ENCODE measurements at regions not wholly inside any gene's neighbourhood (a gene's known extent, or its start where the extent isn't known, plus 50 kb on each side); places are given as distances from the start of the nearest gene placed in this dataset.

DNA sequence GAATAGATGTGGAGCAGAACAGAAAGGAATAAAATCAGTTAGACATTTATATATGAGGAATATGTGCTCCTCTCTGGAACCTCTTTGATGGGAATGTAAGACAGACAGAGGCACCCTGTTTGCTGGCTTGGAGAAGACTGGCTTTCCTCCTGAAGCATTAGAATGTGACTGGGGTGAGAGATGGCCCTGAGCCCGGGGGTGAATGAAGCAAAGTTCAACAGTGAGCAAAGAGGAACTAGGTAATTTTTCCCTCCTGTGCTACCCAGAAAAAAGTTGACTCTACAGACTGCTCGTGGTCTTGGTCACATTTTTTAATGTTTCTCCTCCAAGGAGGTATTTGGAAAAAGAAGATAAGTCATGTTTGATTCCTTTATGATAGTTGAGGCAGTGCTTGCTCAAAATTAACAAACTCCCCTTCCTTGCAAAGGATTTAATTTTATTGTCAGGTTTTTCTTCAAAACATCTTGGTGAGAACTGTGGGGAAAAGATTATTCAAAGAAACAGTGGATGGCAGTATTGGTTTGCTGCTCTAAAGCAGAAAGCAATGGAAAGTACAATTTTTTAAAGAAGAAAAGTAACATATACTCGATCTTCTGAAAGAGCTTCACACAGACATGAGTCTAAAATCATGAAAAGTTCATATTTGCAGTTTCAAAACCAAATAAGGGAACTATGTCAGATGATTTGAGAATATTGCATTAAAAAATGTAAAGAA is 370.4 kb upstream of the CDIN1 start:
- TF ChIP-seq RAD21 (IDR thresholded peaks at IDR 0.05; ENCODE audit: low read depth) = peak; percentile 24; the same call in 1 of the 2 replicates
- no peak for TF ChIP-seq POLR2AphosphoS5 (IDR thresholded peaks at IDR 0.05; ENCODE audit: low read depth, low read length)
- no peak for TF ChIP-seq EZH2 (IDR thresholded peaks at IDR 0.05)
- no peak for TF ChIP-seq CEBPB (IDR thresholded peaks at IDR 0.05; ENCODE audit: low read depth)
- TF ChIP-seq, protein P1, sequence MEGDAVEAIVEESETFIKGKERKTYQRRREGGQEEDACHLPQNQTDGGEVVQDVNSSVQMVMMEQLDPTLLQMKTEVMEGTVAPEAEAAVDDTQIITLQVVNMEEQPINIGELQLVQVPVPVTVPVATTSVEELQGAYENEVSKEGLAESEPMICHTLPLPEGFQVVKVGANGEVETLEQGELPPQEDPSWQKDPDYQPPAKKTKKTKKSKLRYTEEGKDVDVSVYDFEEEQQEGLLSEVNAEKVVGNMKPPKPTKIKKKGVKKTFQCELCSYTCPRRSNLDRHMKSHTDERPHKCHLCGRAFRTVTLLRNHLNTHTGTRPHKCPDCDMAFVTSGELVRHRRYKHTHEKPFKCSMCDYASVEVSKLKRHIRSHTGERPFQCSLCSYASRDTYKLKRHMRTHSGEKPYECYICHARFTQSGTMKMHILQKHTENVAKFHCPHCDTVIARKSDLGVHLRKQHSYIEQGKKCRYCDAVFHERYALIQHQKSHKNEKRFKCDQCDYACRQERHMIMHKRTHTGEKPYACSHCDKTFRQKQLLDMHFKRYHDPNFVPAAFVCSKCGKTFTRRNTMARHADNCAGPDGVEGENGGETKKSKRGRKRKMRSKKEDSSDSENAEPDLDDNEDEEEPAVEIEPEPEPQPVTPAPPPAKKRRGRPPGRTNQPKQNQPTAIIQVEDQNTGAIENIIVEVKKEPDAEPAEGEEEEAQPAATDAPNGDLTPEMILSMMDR (IDR thresholded peaks at IDR 0.05 in 2 of 3, conservative IDR thresholded peaks at IDR 0.05 in 1 of 3; ENCODE audit: borderline replicate concordance in 1 of 3, insufficient read depth in 1 of 3, low read depth in 2 of 3, low read length in 2 of 3) = peak in 1 of 3 experiments; percentile 17; a peak in 1 of 6 replicates
- no peak for TF ChIP-seq MAX (IDR thresholded peaks at IDR 0.05)
- TF ChIP-seq POLR2A (IDR thresholded peaks at IDR 0.05; ENCODE audit: borderline replicate concordance, extremely low read depth, insufficient read depth, insufficient read length) = no peak
- TF ChIP-seq ZFX (IDR thresholded peaks at IDR 0.05) = no peak
- TF ChIP-seq YY1 (IDR thresholded peaks at IDR 0.05; ENCODE audit: extremely low read depth, insufficient replicate concordance, low read depth, low read length) = no peak
- no peak for TF ChIP-seq EGR1 (IDR thresholded peaks at IDR 0.05; ENCODE audit: low read depth)

All from HCT116 (cell line).